Keratinocyte (primary cell): ENCODE measurements at regions not wholly inside any gene's neighbourhood (a gene's known extent, or its start where the extent isn't known, plus 50 kb on each side); places are given as distances from the start of the nearest gene placed in this dataset.

Experiments
- DNase-seq: peaks from one replicate; pipeline ENCODE4 v3.0.0-alpha.2; 2011; ENCODE audit warnings: low read depth, missing footprints, low spot score
- FAIRE-seq: peaks from 2 replicates; lab custom pipeline; 2011; peaks lifted over from hg19 to GRCh38; lab: Jason Lieb, UNC
- H2AFZ ChIP-seq: 2 replicates; pipeline ENCODE4 v1.6.0; 2012; ENCODE audit warnings: low read length, control low read depth, inconsistent platforms; ENCODE audit not compliant: control insufficient read depth
- H3K27ac ChIP-seq: 2 replicates; pipeline ENCODE4 v1.5.1; 2011; ENCODE audit warnings: low read length; ENCODE audit not compliant: control insufficient read depth, insufficient read depth
- H3K27me3 ChIP-seq: 3 replicates; pipeline ENCODE4 v1.6.0; 2011; ENCODE audit warnings: low read length; ENCODE audit not compliant: control insufficient read depth, insufficient read depth; ENCODE audit errors: extremely low read depth
- H3K36me3 ChIP-seq, 2 experiments: 2 replicates in 1 of 2; 3 replicates in 1 of 2; pipeline ENCODE4 v1.5.1; 2011; ENCODE audit warnings: low read length in 2 of 2, mild to moderate bottlenecking in 1 of 2; ENCODE audit not compliant: control insufficient read depth in 2 of 2, insufficient read depth in 2 of 2; ENCODE audit errors: extremely low read depth in 1 of 2
- H3K4me1 ChIP-seq: 3 replicates; pipeline ENCODE4 v1.5.1; 2011; ENCODE audit warnings: low read length; ENCODE audit not compliant: control insufficient read depth, insufficient read depth; ENCODE audit errors: extremely low read depth
- H3K4me2 ChIP-seq: 3 replicates; pipeline ENCODE4 v1.6.0; 2011; ENCODE audit warnings: low read depth, low read length; ENCODE audit not compliant: control insufficient read depth, insufficient read depth; ENCODE audit errors: extremely low read depth
- H3K4me3 ChIP-seq, 3 experiments: fragments of 200-600 bp in 1 of 3; sonication (generic) in 1 of 3; 2 replicates in 2 of 3; 3 replicates in 1 of 3; pipeline ENCODE4 v1.5.1; 2011 to 2016; ENCODE audit warnings: low read length in 3 of 3, mild to moderate bottlenecking in 3 of 3, control low read depth in 2 of 3, inconsistent platforms in 1 of 3, low read depth in 1 of 3, mixed read lengths in 1 of 3, mixed run types in 1 of 3, moderate library complexity in 1 of 3; ENCODE audit not compliant: control insufficient read depth in 2 of 3, insufficient read depth in 2 of 3; ENCODE audit errors: extremely low read depth in 1 of 3
- H3K79me2 ChIP-seq: 2 replicates; pipeline ENCODE4 v1.6.0; 2012; ENCODE audit warnings: low read length; ENCODE audit not compliant: control insufficient read depth, insufficient read depth
- H3K9ac ChIP-seq: 3 replicates; pipeline ENCODE4 v1.6.0; 2011; ENCODE audit warnings: low read length; ENCODE audit not compliant: control insufficient read depth, insufficient read depth; ENCODE audit errors: extremely low read depth
- H3K9me1 ChIP-seq: 3 replicates; pipeline ENCODE4 v1.6.0; 2011; ENCODE audit warnings: low read length; ENCODE audit not compliant: control insufficient read depth, insufficient read depth; ENCODE audit errors: extremely low read depth
- H3K9me3 ChIP-seq: 2 replicates; pipeline ENCODE4 v1.5.1; 2012; ENCODE audit warnings: low read depth, low read length; ENCODE audit not compliant: control insufficient read depth
- H4K20me1 ChIP-seq: 3 replicates; pipeline ENCODE4 v1.6.0; 2011; ENCODE audit warnings: low read length; ENCODE audit not compliant: control insufficient read depth, insufficient read depth; ENCODE audit errors: extremely low read depth
- EZH2 ChIP-seq: IDR thresholded peaks from one replicate; pipeline ENCODE4 v1.6.1; 2012; ENCODE audit warnings: inconsistent platforms, mild to moderate bottlenecking, low read length, moderate library complexity
- dilution Hi-C: fragments of 300-500 bp; cut with MboI; formaldehyde crosslinking; loops from one replicate; pipeline ENCODE4 v1.7.0; 2020; ENCODE audit warnings: low sequenced_read_pairs; ENCODE audit not compliant: extremely low pct_ligation_motif_present
- TF ChIP-seq, protein P1 (sequence below), 3 experiments: IDR thresholded peaks in 1 of 3; conservative IDR thresholded peaks in 1 of 3; optimal IDR thresholded peaks in 1 of 3; 2 replicates in 2 of 3; 3 replicates in 1 of 3; pipeline versions ENCODE3 to v1.5.1; 2011; ENCODE audit warnings: low read length in 3 of 3, mild to moderate bottlenecking in 3 of 3, moderate library complexity in 2 of 3, control low read depth in 1 of 3, inconsistent platforms in 1 of 3; ENCODE audit not compliant: insufficient read depth in 2 of 3; ENCODE audit errors: extremely low read depth in 1 of 3

DNA sequence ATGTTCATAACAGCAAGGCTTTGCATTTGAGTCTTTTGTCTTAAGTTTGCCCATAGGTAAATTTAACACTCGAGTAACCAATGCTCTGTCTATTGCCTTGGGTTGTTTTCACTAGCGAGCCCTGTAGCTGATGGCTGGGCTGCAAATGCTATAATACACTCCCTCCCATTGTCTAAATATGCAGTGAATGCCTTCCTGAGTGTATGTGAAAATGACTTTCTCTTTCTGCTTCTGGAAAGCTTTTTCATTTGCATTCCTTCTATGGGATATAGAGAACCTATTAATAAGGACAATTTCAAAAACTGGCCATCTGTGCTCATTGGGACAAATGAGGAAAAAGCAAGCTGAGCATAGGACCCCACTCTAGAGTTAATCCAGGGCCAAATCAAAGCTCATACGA, 156.5 kb upstream of the FBXL4 start:
- Histone ChIP-seq H3K4me3 (no peak overlapping the region), H3K36me3 (no peaks in the 10 kb centered on the region), H3K4me1 (no peaks in the 10 kb centered on the region), H2AFZ (no peak overlapping the region), H3K27me3 (no peaks in the 10 kb centered on the region), H4K20me1 (no peaks in the 10 kb centered on the region), H3K27ac (no peak overlapping the region), H3K4me2 (no peak overlapping the region), H3K9me1 (no peaks in the 10 kb centered on the region), H3K9ac (no peak overlapping the region), H3K79me2 (no peaks in the 10 kb centered on the region), H3K9me3 (no peaks in the 10 kb centered on the region)
- TF ChIP-seq EZH2: no peak
- TF ChIP-seq, protein P1, sequence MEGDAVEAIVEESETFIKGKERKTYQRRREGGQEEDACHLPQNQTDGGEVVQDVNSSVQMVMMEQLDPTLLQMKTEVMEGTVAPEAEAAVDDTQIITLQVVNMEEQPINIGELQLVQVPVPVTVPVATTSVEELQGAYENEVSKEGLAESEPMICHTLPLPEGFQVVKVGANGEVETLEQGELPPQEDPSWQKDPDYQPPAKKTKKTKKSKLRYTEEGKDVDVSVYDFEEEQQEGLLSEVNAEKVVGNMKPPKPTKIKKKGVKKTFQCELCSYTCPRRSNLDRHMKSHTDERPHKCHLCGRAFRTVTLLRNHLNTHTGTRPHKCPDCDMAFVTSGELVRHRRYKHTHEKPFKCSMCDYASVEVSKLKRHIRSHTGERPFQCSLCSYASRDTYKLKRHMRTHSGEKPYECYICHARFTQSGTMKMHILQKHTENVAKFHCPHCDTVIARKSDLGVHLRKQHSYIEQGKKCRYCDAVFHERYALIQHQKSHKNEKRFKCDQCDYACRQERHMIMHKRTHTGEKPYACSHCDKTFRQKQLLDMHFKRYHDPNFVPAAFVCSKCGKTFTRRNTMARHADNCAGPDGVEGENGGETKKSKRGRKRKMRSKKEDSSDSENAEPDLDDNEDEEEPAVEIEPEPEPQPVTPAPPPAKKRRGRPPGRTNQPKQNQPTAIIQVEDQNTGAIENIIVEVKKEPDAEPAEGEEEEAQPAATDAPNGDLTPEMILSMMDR (optimal IDR thresholded peaks at IDR 0.05 in 1 of 3, IDR thresholded peaks at IDR 0.05 in 1 of 3, conservative IDR thresholded peaks at IDR 0.05 in 1 of 3; ENCODE audit: extremely low read depth in 1 of 3, insufficient read depth in 2 of 3, low read length in 3 of 3): no peak
- dilution Hi-C loops: no loop called here
- no peak for FAIRE-seq
- no peak for DNase-seq

- DNase-seq (no peak), FAIRE-seq (no peak)
- Histone ChIP-seq H2AFZ (no peak overlapping the region), H3K9ac (no peak overlapping the region), H3K4me3 (no peak overlapping the region), H3K27me3 (no peaks in the 10 kb centered on the region), H3K79me2 (no peaks in the 10 kb centered on the region), H3K4me2 (no peak overlapping the region), H3K9me3 (no peaks in the 10 kb centered on the region), H4K20me1 (no peaks in the 10 kb centered on the region), H3K4me1 (no peaks in the 10 kb centered on the region), H3K36me3 (no peaks in the 10 kb centered on the region), H3K27ac (no peak overlapping the region), H3K9me1 (no peaks in the 10 kb centered on the region)
- dilution Hi-C loops: no loop called here
- no peak for TF ChIP-seq EZH2
- TF ChIP-seq, protein P1 (optimal IDR thresholded peaks at IDR 0.05 in 1 of 3, IDR thresholded peaks at IDR 0.05 in 1 of 3, conservative IDR thresholded peaks at IDR 0.05 in 1 of 3; ENCODE audit: extremely low read depth in 1 of 3, insufficient read depth in 2 of 3, low read length in 3 of 3): no peak
These were observed 151.5 kb upstream of the FBXL4 start for GRCh38 chr6:99099243-99099642.
